HG03520 (cell line): ENCODE measurements at regions not wholly inside any gene's neighbourhood (a gene's known extent, or its start where the extent isn't known, plus 50 kb on each side); places are given as distances from the start of the nearest gene placed in this dataset.
"Not testable (repeated sequence)": the region's sequence is repeated elsewhere in the genome, so short reads cannot be mapped to it uniquely, and the experiment has no call there.

Experiments used
- ATAC-seq: cut with Tn5 transposase; IDR thresholded peaks from one replicate; pipeline ENCODE4 v1.9.1; 2021; ENCODE audit warnings: mild to moderate bottlenecking, moderate library complexity; ENCODE audit not compliant: unreplicated experiment

DNA sequence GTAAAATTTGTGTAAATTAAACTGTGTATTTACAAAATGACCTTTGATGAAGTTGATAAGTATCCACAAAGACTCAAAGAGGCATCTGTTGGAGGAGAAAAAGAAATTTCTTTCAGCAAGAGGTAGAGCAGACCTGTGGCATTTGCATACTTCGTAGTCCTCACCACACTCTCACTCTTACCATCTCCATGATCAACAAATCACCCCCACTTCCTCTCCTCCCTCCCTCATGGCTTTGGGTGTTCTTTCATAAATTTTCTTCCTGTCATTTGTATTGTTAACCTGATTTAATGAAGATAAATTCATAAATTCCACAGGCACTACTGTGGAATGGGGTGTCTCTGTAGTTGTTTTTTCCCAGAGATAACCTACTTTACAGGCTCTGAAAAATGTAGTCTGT is 366.5 kb downstream of the ZNF674 start:
- ATAC-seq = no peak

DNA sequence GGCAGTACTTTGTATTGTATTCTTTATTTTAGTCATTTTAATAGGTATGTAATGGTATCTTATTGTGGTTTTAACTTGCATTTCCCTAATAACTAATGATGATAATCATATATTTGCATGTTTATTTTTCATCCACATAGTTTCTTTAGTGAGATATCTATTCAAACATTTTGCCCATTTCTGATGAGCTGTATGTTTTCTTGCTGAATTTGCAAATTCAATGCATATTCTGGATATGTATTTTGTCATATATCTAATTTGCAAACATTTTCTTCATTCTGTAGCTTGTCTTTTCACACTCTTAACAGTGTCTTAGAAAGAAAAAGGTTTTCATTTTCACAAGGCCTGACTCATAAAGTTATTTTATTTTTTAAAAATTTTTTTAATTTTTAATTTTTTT is 372.1 kb downstream of the ZNF674 start:
- ATAC-seq = no peak

DNA sequence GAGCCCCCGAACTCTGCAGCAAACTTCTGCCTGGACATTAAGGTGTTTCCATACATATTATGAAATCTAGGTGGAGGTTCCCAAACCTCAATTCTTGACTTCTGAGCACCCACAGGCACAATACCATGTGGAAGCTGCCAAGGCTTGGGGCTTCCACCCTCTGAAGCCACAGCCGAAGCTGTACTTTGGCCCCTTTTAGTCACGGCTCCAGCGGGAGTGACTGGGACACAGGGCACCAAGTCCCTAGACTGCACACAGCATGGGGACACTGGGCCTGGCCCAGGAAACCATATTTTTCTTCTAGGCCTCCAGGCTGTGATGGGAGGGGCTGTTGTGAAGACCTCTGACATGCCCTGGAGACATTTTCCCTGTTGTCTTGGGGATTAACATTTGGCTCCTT is 373.8 kb downstream of the ZNF674 start:
- not testable (repeated sequence) for ATAC-seq

DNA sequence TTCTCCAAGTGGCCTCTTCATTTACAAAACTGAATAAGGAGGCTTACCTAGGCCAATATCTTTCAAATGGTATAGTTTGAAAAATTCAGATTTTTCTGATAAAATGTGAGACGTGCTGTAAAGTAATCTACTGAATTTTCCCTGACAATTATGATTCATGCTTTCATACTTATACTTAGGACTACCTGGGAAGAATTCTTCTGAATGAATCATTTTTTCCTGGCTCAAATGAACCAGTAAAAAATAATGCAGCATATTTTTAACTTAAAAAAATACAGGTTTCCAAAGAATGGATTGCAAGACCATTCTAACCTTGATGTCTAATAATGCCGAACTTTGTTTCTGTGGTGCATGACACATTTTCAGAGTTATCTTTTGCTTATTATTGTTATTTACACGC is 375.4 kb downstream of the ZNF674 start:
- ATAC-seq = no peak

DNA sequence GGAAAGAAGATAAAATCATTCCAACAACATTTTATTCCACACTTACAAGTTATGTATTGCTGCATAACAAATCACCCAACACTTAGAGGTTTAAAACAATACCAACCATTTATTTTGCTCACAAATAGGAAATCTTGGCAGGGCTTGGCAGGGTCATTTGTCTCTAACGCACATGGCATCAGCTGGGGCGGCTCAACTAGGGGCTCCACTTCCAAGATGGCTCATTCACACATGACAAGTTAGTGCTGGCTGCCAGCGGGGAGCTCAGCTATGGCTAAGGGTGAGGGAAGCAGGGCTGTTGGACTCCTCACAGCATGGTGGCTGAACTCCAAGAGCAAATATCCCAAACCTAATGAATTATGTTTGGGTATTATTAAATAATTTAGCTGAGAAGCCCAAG is 377.0 kb downstream of the ZNF674 start:
- no peak for ATAC-seq

DNA sequence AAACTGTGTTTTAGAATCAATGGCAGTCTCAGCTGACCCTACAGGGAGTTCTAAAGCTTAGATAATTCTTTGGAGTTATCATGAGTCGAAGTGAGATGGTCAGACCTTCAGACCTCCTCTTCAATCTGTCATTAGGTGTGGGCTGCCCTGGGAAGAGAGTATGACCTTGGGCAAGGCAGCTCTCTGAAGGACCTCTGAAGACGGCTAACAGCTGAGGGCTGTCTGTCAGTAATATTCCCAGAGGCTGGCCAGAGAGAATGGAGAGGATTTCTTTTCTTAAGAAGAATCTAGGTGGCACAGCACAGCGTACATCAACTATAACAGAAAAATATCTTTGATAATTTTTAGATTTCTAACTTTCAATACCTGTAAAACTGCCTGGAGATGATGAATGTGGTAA is 379.4 kb downstream of the ZNF674 start:
- no peak for ATAC-seq

DNA sequence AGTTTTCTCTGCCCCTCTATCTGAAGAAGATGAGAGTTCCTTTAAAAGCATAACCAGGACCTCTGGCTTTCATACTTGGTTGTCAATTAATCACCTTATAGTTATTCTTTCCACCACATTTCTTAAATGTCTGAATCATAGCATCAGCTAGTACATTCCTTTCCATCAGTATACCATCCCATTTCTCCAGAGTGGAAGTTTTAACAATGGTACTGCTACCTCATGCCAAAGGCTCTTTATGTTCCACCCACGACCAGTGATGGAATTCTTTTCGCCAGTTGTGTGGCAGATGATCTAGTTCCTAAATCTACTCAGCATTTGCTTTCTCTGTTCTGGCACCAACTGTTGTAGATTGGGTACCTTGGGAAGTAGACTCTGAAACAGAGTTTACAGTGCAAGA is 379.8 kb downstream of the ZNF674 start:
- no peak for ATAC-seq

DNA sequence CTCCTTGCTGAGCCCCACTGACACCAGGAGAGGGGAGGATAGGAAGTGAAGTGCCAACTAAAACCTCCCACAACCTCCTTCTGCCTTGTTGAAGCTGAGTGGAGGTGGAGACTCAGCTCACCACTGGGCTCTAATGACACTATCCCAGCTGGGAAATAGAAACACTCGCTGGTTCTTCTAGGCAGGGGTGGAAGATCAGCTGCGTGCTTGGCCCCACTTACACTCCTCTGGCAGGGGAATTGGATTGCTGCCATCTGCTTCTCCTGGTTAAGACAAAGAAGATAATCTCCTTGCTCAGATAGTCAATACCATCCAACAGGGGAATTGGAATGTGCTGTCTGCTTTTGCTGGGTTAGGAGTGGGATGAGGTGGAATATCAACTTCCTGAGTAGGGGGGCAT is 392.5 kb downstream of the ZNF674 start:
- no peak for ATAC-seq

DNA sequence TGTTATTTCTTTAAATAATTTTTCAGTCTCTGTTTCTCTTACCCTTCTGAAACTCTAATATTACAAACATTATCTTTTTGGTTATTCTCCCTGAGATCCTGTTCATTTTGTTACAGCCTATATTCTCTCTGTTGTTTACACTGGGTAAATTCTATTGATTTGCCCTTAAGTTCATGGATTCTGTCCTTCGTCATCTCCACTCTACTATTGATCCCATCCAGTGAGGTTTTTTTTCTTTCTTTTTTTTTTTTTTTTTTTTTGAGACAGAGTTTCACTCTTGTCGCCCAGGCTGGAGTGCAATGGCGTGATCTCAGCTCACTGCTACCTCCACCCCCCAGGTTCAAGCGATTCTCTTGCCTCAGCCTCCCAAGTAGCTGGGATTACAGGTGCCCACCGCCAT is 393.9 kb downstream of the ZNF674 start:
- not testable (repeated sequence) for ATAC-seq

DNA sequence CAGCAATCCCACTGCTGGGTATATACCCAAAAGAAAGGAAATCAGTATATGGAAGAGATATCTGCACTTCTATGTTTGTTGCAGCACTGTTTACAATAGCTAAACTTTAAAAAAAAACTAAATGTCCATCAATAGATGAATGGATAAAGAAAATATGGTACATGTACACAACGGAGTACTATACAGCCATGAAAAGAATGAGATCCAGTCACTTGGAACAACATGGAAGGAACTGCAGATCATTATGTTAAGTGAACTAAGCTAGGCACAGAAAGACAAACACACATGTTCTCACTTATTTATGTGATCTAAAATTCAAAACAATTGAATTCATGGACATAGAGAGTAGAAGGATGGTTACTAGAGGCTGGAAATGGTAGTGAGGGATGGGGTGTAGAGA is 400.7 kb downstream of the ZNF674 start:
- ATAC-seq = no peak

DNA sequence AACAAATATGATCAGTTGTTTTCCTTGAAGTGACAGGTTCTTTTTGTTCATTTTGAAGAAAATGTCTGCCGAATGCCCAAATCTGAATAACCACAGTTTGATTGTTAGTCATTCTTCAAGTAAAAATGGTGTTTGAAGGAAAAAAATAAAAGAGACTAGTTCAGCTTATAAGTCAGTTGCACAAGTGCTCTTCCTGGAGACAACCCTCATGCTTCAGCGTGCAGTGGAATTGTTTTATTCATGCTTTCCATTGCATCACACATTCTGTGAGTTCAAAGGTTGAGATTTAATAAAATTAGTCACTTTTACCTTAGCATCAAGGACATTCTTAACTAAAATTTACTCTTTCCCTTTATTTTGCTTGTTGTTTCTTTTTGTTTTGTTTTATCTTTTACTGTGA is 404.9 kb downstream of the ZNF674 start:
- no peak for ATAC-seq

DNA sequence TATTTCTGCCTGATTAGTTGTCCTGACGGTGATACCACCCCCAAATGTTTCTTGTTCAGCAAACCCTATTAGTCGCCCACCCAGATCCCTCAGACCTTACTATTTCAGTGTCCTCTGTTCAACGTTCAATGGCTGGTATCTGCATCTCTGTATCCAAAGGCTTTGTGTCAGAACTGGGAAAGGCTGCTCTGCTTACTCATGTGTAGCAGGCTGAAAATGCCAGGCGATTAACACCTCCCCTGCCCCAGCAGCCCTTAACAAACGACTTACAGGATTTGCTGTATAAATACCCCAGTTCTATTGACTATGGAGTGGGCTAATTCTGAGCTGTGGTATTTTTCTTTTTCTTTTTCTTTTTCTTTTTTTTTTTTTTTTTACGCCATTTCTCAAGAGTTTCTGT is 415.0 kb downstream of the ZNF674 start:
- no peak for ATAC-seq

DNA sequence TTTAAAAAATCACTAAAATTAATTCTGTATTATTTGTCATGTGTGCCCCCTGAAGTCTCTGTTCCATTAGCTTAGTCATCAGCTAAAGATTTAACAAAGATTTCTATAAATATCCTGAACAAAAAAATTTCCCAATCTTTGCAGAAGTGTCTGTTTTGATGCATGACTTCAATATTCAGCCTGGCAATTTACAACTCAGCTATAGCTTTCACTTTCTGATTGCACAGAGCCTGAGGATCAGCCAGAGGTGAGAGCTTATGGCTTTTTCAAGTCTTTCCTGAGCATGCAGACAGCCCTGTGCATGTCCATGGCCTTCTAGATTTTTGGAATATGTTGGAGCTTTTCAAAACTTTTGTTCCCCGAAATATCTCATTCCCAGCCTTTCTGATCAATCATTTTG is 420.1 kb downstream of the ZNF674 start:
- ATAC-seq = no peak

DNA sequence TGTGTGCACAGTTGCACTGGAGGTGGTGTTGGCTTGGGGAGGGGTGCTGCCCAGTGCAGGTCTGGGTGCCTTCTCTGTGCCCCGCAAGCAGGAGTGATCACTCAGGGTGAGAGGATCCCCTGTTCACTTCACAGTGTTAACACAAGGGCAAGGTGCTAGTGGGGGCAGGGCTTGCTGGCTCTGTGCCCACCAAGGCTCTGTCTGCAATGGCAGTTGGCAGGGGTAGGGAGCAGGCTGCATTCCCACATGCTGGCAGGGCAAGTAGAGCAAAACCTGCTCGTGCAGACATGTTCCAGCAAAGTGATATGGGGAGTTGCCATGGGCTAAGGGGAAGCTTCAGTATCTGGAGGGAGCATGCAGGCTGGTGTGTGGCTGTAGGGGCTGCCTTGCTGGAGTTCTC is 428.0 kb downstream of the ZNF674 start:
- no peak for ATAC-seq

DNA sequence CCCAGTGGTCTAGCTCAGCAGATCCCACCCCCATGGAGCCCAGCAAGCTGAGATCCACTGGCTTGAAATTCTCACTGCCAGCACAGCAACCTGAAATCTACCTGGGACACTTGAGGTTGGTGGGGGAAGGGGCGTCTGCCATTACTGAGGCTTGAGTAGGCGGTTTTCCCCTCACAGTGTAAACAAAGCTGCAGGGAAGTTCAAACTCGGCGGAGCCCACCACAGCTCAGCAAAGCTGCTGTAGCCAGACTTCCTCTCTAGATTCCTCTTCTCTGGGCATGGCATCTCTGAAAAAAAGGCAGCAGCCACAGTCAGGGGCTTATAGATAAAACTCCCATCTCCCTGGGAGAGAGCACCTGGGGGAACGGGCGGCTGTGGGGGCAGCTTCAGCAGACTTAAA is 457.9 kb downstream of the ZNF674 start:
- ATAC-seq = not testable (repeated sequence)

DNA sequence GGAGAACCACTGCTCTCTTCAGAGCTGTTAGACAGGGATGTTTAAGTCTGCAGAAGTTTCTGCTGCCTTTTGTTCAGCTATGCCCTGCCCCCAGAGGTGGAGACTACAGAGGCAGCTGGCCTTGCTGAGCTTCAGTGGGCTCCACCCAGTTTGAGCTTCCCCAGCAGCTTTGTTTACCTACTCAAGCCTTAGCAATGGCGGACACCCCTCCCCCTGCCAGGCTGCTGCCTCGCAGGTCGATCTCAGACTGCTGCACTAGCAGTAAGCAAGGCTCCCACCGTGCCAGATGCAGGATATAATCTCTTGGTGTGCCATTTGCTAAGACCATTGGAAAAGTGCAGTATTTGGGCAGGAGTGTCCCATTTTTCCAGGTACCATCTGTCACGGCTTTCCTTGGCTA is 465.1 kb downstream of the ZNF674 start:
- not testable (repeated sequence) for ATAC-seq

DNA sequence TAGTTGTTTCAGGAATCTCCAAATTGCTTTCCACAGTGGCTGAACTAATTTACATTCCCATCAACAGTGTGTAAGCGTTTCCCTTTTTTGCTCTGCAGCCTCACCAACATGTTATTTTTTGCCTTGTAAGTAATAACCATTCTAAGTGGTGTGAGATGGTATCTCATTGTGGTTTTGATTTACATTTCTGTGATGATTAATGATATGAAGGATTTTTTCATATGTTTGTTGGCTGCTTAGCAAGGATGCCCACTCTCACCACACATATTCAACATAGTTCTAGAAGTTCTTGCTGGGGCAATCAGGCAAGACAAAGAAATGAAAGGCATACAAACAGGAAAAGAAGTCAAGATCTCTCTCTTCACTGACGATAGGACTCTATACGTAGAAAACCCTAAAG is 472.4 kb downstream of the ZNF674 start:
- ATAC-seq = no peak

DNA sequence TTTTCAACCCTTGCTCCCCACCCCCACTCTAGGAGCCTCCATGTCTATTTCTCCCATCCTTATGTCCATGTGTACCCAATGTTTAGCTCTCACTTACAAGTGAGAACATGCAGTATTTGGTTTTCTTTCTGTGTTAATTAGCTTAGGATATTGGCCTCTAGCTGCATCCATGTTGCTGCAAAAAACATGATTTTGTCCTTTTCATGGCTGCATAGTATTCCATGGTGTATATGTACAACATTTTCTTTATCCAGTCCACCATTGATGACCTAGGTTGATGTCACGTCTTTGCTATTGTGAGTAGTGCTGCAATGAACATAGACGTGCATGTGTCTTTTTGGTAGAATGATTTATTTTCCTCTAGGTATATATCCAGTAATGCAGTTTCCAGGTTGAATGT is 472.8 kb downstream of the ZNF674 start:
- ATAC-seq = no peak

DNA sequence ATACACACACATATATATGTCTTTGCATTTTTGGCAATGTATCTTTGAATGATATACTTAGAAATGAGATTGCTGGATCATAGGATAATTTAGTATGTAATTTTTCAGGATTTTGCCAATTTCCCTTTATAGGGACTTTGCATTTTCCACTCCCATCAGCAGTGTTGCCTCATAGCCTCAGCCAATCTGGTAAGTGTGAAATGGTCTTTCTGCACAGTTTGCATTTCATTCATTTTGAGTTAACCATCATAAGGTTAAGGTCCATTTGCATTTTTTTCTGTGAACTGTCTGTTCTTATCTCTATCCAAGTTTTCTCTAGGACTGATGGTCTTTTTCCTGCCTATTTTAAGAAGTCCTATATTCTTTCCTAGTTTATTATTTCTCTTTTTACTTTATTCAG is 474.8 kb downstream of the ZNF674 start:
- ATAC-seq = no peak

DNA sequence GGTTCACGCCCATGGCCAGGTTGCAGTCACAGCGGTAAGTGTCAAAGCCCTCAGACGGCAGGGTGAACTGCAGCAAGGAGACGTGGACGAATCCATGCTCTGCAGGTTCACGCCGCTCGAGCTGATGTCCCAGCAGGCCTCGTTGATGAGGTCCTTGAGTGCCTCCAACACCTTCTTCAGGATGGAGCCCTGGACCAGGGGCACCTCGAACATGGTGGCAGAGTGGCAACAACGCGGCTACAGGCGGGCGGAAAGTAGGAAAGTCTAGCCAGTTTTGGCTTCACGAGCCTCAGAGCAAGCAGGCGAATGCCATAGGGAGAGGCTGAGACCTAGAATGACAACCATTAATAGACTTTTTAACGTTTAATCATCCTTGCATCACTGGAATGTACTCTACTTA is 485.9 kb downstream of the ZNF674 start:
- no peak for ATAC-seq

DNA sequence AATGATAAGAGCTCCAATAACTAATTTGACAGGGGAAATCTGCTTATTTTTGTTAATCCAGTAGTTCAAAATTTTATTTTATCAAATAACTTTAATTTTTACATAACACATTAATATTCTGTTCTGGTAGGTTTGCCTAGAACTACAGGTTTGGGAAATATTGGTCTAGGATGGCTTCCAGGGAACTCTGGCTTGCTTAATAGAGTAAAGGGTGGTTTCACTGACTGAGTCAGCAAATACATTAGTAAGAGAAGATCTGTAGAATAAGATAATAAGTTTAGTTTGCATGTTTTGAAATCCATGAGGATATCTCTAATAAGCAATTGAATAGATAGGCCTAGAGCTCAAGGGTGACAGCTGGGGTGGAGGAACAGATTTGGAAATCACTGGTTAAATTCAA is 500.7 kb downstream of the ZNF674 start:
- ATAC-seq = no peak

DNA sequence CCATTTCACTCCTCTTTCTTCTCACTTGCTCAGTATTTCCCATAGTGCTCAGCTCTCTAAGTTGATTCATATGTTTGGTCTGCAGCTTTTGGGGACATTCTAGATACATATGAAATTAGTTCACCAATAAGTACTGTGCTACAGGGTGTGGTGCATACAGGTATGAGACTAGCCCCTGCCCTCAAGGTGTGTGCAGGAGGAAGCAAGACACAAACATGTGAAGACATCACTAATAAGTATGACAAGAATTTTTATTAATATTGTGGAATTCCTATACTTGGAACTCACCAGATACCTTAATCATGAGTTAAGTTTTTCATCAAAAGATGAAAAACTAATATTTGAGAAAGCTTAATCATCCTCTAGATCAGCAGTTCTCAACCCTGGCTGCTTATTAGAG is 505.2 kb downstream of the ZNF674 start:
- ATAC-seq = no peak

DNA sequence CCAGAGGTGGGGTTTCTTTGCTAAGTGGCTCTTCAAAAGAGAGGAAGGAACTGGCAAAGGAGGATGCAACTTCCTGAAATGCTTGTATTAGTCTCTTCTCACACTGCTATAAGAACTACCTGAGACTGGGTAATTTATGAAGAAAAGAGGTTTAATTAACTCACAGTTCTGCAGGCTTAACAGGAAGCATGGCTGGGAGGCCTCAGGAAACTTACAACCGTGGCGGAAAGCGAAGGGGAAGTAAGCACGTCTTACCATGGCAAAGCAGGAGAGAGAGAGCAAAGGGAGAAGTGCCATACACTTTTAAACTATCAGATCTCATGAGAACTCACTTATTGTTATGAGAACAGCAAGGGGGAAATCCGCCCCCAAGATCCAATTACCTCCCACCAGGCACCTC is 505.7 kb downstream of the ZNF674 start:
- no peak for ATAC-seq

DNA sequence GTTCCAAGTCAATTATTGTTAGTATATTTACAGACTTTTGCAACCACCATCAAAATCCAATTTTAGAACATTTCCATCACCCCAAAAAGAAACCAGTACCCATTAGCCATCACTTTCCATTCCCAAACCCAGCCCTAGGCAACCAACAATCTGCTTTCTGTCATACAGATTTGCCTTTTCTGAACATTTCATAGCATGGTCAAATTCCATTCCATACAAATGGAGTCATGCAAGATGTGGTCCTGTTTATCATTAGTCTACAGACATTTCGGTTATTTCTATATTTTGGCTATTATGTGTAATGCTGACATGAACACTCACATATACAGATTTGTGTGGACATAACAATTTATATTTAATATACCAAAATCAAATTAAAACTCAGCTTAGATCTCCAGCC is 508.7 kb downstream of the ZNF674 start:
- no peak for ATAC-seq
